OCI-LY1 (cell line): ENCODE measurements at regions not wholly inside any gene's neighbourhood (a gene's known extent, or its start where the extent isn't known, plus 50 kb on each side); places are given as distances from the start of the nearest gene placed in this dataset.

Experiments used
- H2AFZ ChIP-seq: fragments of 200-600 bp; sonication (generic), shearing (Covaris generic); 2 replicates; pipeline ENCODE4 v1.6.0; 2014; ENCODE audit warnings: antibody characterized with exemption, mild to moderate bottlenecking, low read length
- H3F3A ChIP-seq: fragments of 200-600 bp; sonication (generic), shearing (Covaris generic); 2 replicates; pipeline ENCODE4 v1.6.0; 2014; ENCODE audit warnings: mild to moderate bottlenecking, antibody characterized with exemption, low read length, moderate library complexity; ENCODE audit not compliant: insufficient read depth
- H3K27ac ChIP-seq: fragments of 200-600 bp; sonication (generic); 2 replicates; pipeline ENCODE4 v1.5.1; 2014; ENCODE audit warnings: low read length, mixed run types, mild to moderate bottlenecking, low read depth; ENCODE audit not compliant: poor library complexity, severe bottlenecking
- H3K27me3 ChIP-seq: fragments of 200-600 bp; sonication (generic); 2 replicates; pipeline ENCODE4 v1.6.0; 2014; ENCODE audit warnings: antibody characterized with exemption, mild to moderate bottlenecking, low read length, moderate library complexity; ENCODE audit not compliant: insufficient read depth
- H3K36me3 ChIP-seq: fragments of 200-600 bp; sonication (generic); 2 replicates; pipeline ENCODE4 v1.6.1; 2014; ENCODE audit warnings: mild to moderate bottlenecking, antibody characterized with exemption, low read length, moderate library complexity, mixed read lengths; ENCODE audit not compliant: insufficient read depth
- H3K4me1 ChIP-seq: fragments of 200-600 bp; sonication (generic); 2 replicates; pipeline ENCODE4 v1.5.1; 2014; ENCODE audit warnings: mild to moderate bottlenecking, low read length, moderate library complexity; ENCODE audit not compliant: insufficient read depth, severe bottlenecking
- H3K4me2 ChIP-seq: fragments of 200-600 bp; sonication (generic), shearing (Covaris generic); 2 replicates; pipeline ENCODE4 v1.6.1; 2014; ENCODE audit warnings: low read length
- H3K4me3 ChIP-seq: fragments of 200-600 bp; sonication (generic); 2 replicates; pipeline ENCODE4 v1.5.1; 2014; ENCODE audit warnings: low read length, low read depth, mild to moderate bottlenecking, mixed read lengths; ENCODE audit not compliant: poor library complexity, severe bottlenecking
- H3K79me2 ChIP-seq: fragments of 200-600 bp; shearing (Covaris generic); 2 replicates; pipeline ENCODE4 v1.6.1; 2016; ENCODE audit warnings: mixed run types, low read length, mixed read lengths; ENCODE audit not compliant: insufficient read depth
- H3K9ac ChIP-seq: fragments of 200-600 bp; sonication (generic), shearing (Covaris generic); 2 replicates; pipeline ENCODE4 v1.6.1; 2014; ENCODE audit warnings: mild to moderate bottlenecking, low read length, mixed read lengths
- H3K9me2 ChIP-seq: fragments of 200-600 bp; sonication (generic), shearing (Covaris generic); 2 replicates; pipeline ENCODE4 v1.6.1; 2014; ENCODE audit warnings: low read depth, mild to moderate bottlenecking, low read length, mixed read lengths
- H3K9me3 ChIP-seq: fragments of 200-600 bp; shearing (Covaris generic); 2 replicates; pipeline ENCODE4 v1.6.1; 2014; ENCODE audit warnings: low read length, mixed read lengths
- H4K20me1 ChIP-seq: fragments of 200-600 bp; sonication (generic), shearing (Covaris generic); 2 replicates; pipeline ENCODE4 v1.6.0; 2016; ENCODE audit warnings: mild to moderate bottlenecking, low read length; ENCODE audit not compliant: insufficient read depth
- CTCF ChIP-seq: fragments of 200-600 bp; sonication (generic), shearing (Covaris generic); IDR thresholded peaks from 2 replicates; pipeline ENCODE4 v1.5.1; 2017; ENCODE audit warnings: mild to moderate bottlenecking, antibody characterized with exemption, low read length, moderate library complexity, mixed read lengths
- EZH2 ChIP-seq: fragments of 200-600 bp; sonication (generic), shearing (Covaris generic); IDR thresholded peaks from 2 replicates; pipeline ENCODE4 v1.8.0; 2017; ENCODE audit warnings: borderline replicate concordance, mixed run types, mild to moderate bottlenecking, antibody characterized with exemption, low read length, moderate library complexity, mixed read lengths

DNA sequence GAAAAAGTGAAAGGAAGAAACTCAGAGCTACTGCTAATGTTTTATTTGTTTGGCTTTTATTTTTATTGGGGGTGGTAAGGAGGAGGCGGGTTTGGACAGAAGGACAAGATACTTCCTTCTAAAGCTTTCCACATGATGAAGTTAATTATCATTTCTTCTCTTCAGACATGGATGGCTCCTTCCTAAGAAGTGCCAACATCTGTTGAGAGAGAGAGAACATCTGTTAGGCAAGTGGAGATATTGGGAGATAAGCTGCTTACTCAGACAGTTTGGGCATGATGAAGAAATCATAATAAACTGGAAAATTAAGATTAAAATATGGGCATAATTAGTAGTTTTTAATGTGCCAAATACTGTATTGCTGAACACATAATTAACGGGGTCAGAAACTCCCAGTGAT lies 535.7 kb upstream of the INTU start:
- H2AFZ ChIP-seq: no peak overlapping the region
- H3K36me3 ChIP-seq: no peaks in the 10 kb centered on the region
- H3K9ac ChIP-seq: no peak overlapping the region
- no peak overlapping the region for H3K4me3 ChIP-seq
- H3K9me2 ChIP-seq: no peaks in the 10 kb centered on the region
- H3K4me1 ChIP-seq: no peaks in the 10 kb centered on the region
- TF ChIP-seq CTCF (no peak), EZH2 (no peak)
- H3K27ac ChIP-seq: no peak overlapping the region
- H3K4me2 ChIP-seq: no peak overlapping the region
- no peaks in the 10 kb centered on the region for H3K9me3 ChIP-seq
- H3K79me2 ChIP-seq: no peaks in the 10 kb centered on the region
- H3K27me3 ChIP-seq: no peaks in the 10 kb centered on the region
- no peaks in the 10 kb centered on the region for H3F3A ChIP-seq
- no peaks in the 10 kb centered on the region for H4K20me1 ChIP-seq

DNA sequence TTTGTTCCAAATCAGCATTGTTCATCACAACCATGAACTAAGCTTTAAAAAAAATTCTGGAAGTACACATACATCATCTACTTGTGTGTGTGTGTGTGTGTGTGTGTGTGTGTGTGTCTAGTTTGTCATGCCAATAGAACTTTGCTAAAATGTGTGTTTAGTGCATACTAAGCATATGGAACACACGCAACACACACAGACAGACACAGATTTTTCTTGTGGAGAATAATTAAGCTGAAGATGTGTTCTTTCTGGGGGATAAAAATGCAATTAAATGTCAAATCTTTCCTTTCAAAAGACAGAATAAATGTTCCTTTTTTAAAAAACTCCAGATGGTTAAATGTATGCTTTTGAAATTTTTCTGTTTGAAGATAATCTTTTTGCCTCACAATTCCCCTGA lies 530.4 kb upstream of the INTU start:
- H3K4me2 ChIP-seq: no peak overlapping the region
- no peaks in the 10 kb centered on the region for H3K9me2 ChIP-seq
- H4K20me1 ChIP-seq: no peaks in the 10 kb centered on the region
- no peaks in the 10 kb centered on the region for H3K4me1 ChIP-seq
- H2AFZ ChIP-seq: no peak overlapping the region
- H3K79me2 ChIP-seq: no peaks in the 10 kb centered on the region
- no peak overlapping the region for H3K4me3 ChIP-seq
- no peak for TF ChIP-seq CTCF
- no peaks in the 10 kb centered on the region for H3K27me3 ChIP-seq
- H3K27ac ChIP-seq: no peak overlapping the region
- H3K36me3 ChIP-seq: no peaks in the 10 kb centered on the region
- H3K9ac ChIP-seq: no peak overlapping the region
- no peaks in the 10 kb centered on the region for H3K9me3 ChIP-seq
- H3F3A ChIP-seq: no peaks in the 10 kb centered on the region

GRCh38 chr4:127103681-127104115 lies 529.1 kb upstream of the INTU start:
- no peaks in the 10 kb centered on the region for H3K36me3 ChIP-seq
- H3K4me2 ChIP-seq: no peak overlapping the region
- no peak overlapping the region for H3K27ac ChIP-seq
- no peak overlapping the region for H2AFZ ChIP-seq
- no peaks in the 10 kb centered on the region for H3K4me1 ChIP-seq
- no peaks in the 10 kb centered on the region for H3F3A ChIP-seq
- no peak overlapping the region for H3K4me3 ChIP-seq
- no peak overlapping the region for H3K9ac ChIP-seq
- no peaks in the 10 kb centered on the region for H3K9me3 ChIP-seq
- TF ChIP-seq EZH2 (no peak), CTCF (no peak)
- H4K20me1 ChIP-seq: no peaks in the 10 kb centered on the region
- no peaks in the 10 kb centered on the region for H3K79me2 ChIP-seq
- no peaks in the 10 kb centered on the region for H3K27me3 ChIP-seq
- no peaks in the 10 kb centered on the region for H3K9me2 ChIP-seq
